Gastroesophageal sphincter (tissue), 4 donors: ENCODE measurements at regions not wholly inside any gene's neighbourhood (a gene's known extent, or its start where the extent isn't known, plus 50 kb on each side); places are given as distances from the start of the nearest gene placed in this dataset.
A peak's percentile ranks its signal among the peaks of the same experiment; 100 is the strongest.

Experiments
- ATAC-seq: fragments of 150-250 bp; one replicate; pipeline ENCODE4 v1.9.1; 2016; ENCODE audit warnings: mild to moderate bottlenecking, moderate library complexity
- H3K27ac ChIP-seq, 4 donors: fragments of 200-600 bp; sonication (generic) in 3 of 4; 1 replicate in 3 of 4; 2 replicates in 1 of 4; pipeline ENCODE4 v1.5.1; 2016 to 2019
- H3K27me3 ChIP-seq: fragments of 200-600 bp; sonication (generic); one replicate; pipeline ENCODE4 v1.5.1; 2019
- H3K36me3 ChIP-seq, 2 donors: fragments of 200-600 bp; sonication (generic); one replicate each; pipeline ENCODE4 v1.5.1; 2019; ENCODE audit warnings: control low read depth in 1 of 2
- H3K4me1 ChIP-seq, 3 donors: fragments of 200-600 bp; sonication (generic); 1 replicate in 2 of 3; 2 replicates in 1 of 3; pipeline ENCODE4 v1.5.1; 2016 to 2019; ENCODE audit warnings: control low read depth in 2 of 3
- H3K4me3 ChIP-seq, 2 donors: fragments of 200-600 bp; sonication (generic); one replicate each; pipeline ENCODE4 v1.5.1; 2019; ENCODE audit warnings: mild to moderate bottlenecking in 1 of 2, moderate library complexity in 1 of 2
- H3K9me3 ChIP-seq, 3 donors: fragments of 200-600 bp; sonication (generic); one replicate each; pipeline ENCODE4 v1.5.1; 2017 to 2019; ENCODE audit warnings: control low read depth in 2 of 3
- EP300 ChIP-seq: sonication (generic); formaldehyde crosslinking; IDR thresholded peaks from one replicate; pipeline ENCODE4 v1.6.1; 2017; ENCODE audit warnings: antibody characterized with exemption, mild to moderate bottlenecking
- POLR2A ChIP-seq, 2 donors: fragments of 450-650 bp; IDR thresholded peaks; one replicate each; pipeline ENCODE4 v1.6.1; 2017; ENCODE audit warnings: antibody characterized with exemption in 2 of 2, mild to moderate bottlenecking in 2 of 2, moderate library complexity in 1 of 2
- POLR2AphosphoS5 ChIP-seq: sonication (generic); formaldehyde crosslinking; IDR thresholded peaks from one replicate; pipeline ENCODE4 v1.6.1; 2017; ENCODE audit warnings: antibody characterized with exemption
- WGBS, 2 donors: methylation state at CpG; one replicate each; pipeline ENCODE4 v1.1.5; 2018; ENCODE audit warnings: low coverage in 1 of 2; 5-methylcytosine and 5-hydroxymethylcytosine counted together
- TF ChIP-seq, protein P1 (sequence below), 4 experiments: fragments of 200-600 bp in 2 of 4; fragments of 450-650 bp in 2 of 4; sonication (generic) in 1 of 4; IDR thresholded peaks; one replicate each; pipeline ENCODE4 v1.5.1; 2017 to 2019; ENCODE audit warnings: antibody characterized with exemption in 4 of 4, mild to moderate bottlenecking in 2 of 4, moderate library complexity in 2 of 4

GRCh38 chr14:21749306-21749868 lies 75.8 kb upstream of the OR4E1 start:
- H3K4me3 ChIP-seq: no peak overlapping the region
- TF ChIP-seq POLR2A (IDR thresholded peaks at IDR 0.05): no peak
- no peak for TF ChIP-seq EP300
- TF ChIP-seq, protein P1, sequence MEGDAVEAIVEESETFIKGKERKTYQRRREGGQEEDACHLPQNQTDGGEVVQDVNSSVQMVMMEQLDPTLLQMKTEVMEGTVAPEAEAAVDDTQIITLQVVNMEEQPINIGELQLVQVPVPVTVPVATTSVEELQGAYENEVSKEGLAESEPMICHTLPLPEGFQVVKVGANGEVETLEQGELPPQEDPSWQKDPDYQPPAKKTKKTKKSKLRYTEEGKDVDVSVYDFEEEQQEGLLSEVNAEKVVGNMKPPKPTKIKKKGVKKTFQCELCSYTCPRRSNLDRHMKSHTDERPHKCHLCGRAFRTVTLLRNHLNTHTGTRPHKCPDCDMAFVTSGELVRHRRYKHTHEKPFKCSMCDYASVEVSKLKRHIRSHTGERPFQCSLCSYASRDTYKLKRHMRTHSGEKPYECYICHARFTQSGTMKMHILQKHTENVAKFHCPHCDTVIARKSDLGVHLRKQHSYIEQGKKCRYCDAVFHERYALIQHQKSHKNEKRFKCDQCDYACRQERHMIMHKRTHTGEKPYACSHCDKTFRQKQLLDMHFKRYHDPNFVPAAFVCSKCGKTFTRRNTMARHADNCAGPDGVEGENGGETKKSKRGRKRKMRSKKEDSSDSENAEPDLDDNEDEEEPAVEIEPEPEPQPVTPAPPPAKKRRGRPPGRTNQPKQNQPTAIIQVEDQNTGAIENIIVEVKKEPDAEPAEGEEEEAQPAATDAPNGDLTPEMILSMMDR (IDR thresholded peaks at IDR 0.05): no peak
- no peak for TF ChIP-seq POLR2AphosphoS5
- H3K4me1 ChIP-seq: no peaks in the 10 kb centered on the region
- no peaks in the 10 kb centered on the region for H3K36me3 ChIP-seq
- WGBS, 2 donors: 64 to 67% methylated on average over 5 of the region's 5 CpGs
- no peaks in the 10 kb centered on the region for H3K27me3 ChIP-seq
- no peak overlapping the region for H3K27ac ChIP-seq
- no peak for ATAC-seq
- no peaks in the 10 kb centered on the region for H3K9me3 ChIP-seq

- Histone ChIP-seq H3K27me3 (no peaks in the 10 kb centered on the region), H3K27ac (no peak overlapping the region), H3K4me3 (no peak overlapping the region), H3K9me3 (no peaks in the 10 kb centered on the region), H3K4me1 (no peaks in the 10 kb centered on the region), H3K36me3 (no peaks in the 10 kb centered on the region)
- TF ChIP-seq POLR2A (IDR thresholded peaks at IDR 0.05): no peak
- TF ChIP-seq, protein P1 (IDR thresholded peaks at IDR 0.05): peak in 2 of 4 experiments; percentile 6 to 46
- no peak for ATAC-seq
- WGBS, 2 donors: 8 to 43% methylated on average over 3 to 5 of the region's 5 CpGs
Measured at GRCh38 chr14:21748869-21749303, 75.3 kb upstream of the OR4E1 start.

GRCh38 chr14:21735639-21736307 lies 62.2 kb upstream of the OR4E1 start:
- 72 to 80% methylated on average over 3 to 4 of the region's 4 CpGs for WGBS, 2 donors
- Histone ChIP-seq H3K27me3 (peaks cover 22% of the 10 kb centered on the region), H3K36me3 (no peaks in the 10 kb centered on the region), H3K4me1 (no peaks in the 10 kb centered on the region), H3K9me3 (no peaks in the 10 kb centered on the region), H3K4me3 (no peak overlapping the region), H3K27ac (no peak overlapping the region)
- ATAC-seq: no peak
- TF ChIP-seq POLR2AphosphoS5: no peak
- TF ChIP-seq, protein P1 (IDR thresholded peaks at IDR 0.05): no peak
- no peak for TF ChIP-seq EP300
- TF ChIP-seq POLR2A (IDR thresholded peaks at IDR 0.05): no peak

- Histone ChIP-seq H3K36me3 (no peaks in the 10 kb centered on the region), H3K27ac (no peak overlapping the region), H3K9me3 (no peaks in the 10 kb centered on the region), H3K4me1 (no peaks in the 10 kb centered on the region), H3K27me3 (peaks cover 22% of the 10 kb centered on the region), H3K4me3 (no peak overlapping the region)
- ATAC-seq: no peak
- no peak for TF ChIP-seq EP300
- TF ChIP-seq, protein P1 (IDR thresholded peaks at IDR 0.05): no peak
- TF ChIP-seq POLR2A (IDR thresholded peaks at IDR 0.05): no peak
- no peak for TF ChIP-seq POLR2AphosphoS5
- WGBS, 2 donors: 77 to 79% methylated on average over 3 of the region's 3 CpGs
Measured at GRCh38 chr14:21735200-21735599, 61.6 kb upstream of the OR4E1 start.

DNA sequence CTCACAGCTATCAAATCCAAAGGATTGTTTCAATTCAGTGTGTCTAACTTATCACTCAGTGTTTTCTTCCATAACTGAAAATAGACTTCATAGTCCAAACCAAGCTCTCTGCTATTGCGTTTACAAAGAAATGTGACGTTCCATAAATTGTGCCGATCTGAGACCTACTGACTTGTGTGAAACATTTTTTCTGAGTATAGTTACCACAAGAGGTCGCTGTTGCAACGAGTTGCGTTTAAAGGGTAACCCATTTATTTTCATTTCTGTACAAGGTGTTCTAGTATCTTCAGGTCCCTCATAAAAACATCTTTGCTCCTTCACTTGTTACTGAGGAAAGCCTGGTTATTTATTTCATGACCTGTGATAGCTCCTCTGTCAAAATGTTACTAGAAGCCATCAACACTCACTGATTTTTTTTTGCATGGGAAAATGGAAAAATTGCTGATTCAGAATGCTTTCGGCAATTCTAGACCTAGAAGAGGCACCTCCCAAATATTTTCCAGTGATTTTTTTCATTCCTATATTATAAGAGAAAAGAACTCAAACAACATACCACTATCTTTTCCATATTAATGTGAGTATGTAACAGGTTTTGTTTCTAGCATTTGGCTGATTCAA lies 60.9 kb upstream of the OR4E1 start:
- ATAC-seq: no peak
- Histone ChIP-seq H3K27me3 (peaks cover 18% of the 10 kb centered on the region), H3K36me3 (no peaks in the 10 kb centered on the region), H3K4me1 (no peaks in the 10 kb centered on the region), H3K27ac (no peak overlapping the region), H3K4me3 (no peak overlapping the region), H3K9me3 (no peaks in the 10 kb centered on the region)
- 12 to 15% methylated on average over 7 of the region's 7 CpGs for WGBS, 2 donors
- TF ChIP-seq, protein P1 (IDR thresholded peaks at IDR 0.05): peak in 1 of 4 experiments; percentile 35
- no peak for TF ChIP-seq EP300
